OCI-M2 (cell line): ENCODE measurements at regions not wholly inside any gene's neighbourhood (a gene's known extent, or its start where the extent isn't known, plus 50 kb on each side); places are given as distances from the start of the nearest gene placed in this dataset.
"Not testable (repeated sequence)": the region's sequence is repeated elsewhere in the genome, so short reads cannot be mapped to it uniquely, and the experiment has no call there.

Source experiments
- DNase-seq: peaks from one replicate; lab custom pipeline; 2025; ENCODE audit not compliant: unreplicated experiment; lab: John Stamatoyannopoulos, UW

DNA sequence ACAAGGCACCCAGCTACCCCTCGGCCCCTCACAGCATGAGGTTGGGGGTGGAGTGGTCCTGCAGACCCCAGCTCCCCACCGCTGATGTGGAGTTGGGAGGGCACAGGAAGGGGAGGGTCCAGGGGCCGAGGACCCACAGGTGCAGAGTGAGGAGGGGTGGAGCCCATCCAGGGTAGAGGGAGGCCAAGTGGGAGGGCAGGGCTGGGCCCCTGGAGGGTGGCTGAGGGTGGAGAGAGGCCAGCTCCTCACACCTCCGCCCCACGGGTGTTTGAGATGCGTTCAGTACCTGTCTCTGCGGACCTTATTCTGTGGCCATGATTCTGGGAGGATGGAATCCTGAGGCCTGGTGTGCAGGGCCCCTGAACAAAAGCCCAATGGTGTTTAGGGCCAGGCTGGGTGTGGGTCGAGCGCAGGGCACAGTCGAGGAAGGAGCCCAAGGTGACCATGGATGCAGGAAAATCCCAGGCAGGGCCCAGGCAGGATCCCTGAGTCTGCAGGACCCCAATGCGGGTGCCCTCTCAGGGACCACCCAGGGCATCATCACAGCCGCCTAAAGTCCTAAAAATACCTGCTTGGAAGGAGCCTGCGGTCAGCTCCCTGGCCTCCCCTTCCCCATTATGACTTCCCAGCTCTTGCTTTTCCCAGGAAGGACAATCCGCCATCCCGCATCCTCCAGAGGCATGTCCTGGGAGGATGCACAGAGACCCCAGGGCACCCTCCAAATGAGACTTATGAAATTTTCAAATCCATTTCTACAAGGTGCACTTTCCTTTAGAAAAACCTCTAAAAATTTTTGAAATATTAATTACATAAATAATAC, 377.1 kb upstream of the SFSWAP start:
- no peak for DNase-seq

DNA sequence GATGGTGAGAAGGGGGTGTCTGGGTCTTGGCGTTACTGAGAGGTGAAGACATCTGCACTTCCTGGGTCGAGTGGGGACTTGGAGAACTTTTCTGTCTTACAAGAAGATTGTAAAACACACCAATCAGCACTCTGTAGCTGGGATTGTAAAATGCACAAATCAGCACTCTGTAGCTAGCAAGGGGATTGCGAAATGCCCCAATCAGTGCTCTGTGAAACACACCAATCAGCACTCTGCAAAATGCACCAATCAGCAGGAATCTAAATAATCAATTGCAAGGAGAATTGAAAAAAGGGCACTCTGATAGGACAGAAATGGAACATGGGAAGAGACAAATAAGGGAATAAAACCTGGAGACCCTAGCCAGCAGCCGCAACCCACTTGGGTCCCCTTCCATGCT, 376.1 kb upstream of the SFSWAP start:
- DNase-seq = no peak

- DNase-seq = no peak
These were observed 375.4 kb upstream of the SFSWAP start for GRCh38 chr12:131335456-131335855.

- not testable (repeated sequence) for DNase-seq
These were observed 373.0 kb upstream of the SFSWAP start for GRCh38 chr12:131337861-131338260.

- no peak for DNase-seq
These were observed 370.2 kb upstream of the SFSWAP start for GRCh38 chr12:131340616-131341210.

DNA sequence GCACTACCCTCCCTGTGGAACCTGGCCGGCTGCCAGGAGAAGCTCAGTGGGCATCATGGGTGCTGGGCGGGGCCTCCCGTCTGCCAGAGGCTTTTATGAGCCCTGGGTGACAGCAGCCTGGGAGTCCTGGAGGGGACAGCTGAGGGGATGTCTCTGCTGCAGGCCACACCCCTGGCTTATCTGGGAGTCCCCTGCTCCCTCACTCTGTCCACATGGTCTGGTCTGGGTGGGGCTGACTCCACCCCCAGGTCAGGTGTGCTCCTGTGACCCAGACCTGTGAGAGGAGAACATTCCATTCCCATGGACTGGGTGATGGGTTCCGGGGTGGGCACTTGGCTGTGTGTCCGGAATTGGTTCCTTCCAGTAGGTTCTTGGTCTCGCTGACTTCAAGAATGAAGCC, 369.3 kb upstream of the SFSWAP start:
- not testable (repeated sequence) for DNase-seq

GRCh38 chr12:131343436-131343835, 367.5 kb upstream of the SFSWAP start:
- DNase-seq = not testable (repeated sequence)

GRCh38 chr12:131344715-131345520, 366.0 kb upstream of the SFSWAP start:
- not testable (repeated sequence) for DNase-seq

GRCh38 chr12:131345521-131346436, 365.1 kb upstream of the SFSWAP start:
- DNase-seq = no peak

DNA sequence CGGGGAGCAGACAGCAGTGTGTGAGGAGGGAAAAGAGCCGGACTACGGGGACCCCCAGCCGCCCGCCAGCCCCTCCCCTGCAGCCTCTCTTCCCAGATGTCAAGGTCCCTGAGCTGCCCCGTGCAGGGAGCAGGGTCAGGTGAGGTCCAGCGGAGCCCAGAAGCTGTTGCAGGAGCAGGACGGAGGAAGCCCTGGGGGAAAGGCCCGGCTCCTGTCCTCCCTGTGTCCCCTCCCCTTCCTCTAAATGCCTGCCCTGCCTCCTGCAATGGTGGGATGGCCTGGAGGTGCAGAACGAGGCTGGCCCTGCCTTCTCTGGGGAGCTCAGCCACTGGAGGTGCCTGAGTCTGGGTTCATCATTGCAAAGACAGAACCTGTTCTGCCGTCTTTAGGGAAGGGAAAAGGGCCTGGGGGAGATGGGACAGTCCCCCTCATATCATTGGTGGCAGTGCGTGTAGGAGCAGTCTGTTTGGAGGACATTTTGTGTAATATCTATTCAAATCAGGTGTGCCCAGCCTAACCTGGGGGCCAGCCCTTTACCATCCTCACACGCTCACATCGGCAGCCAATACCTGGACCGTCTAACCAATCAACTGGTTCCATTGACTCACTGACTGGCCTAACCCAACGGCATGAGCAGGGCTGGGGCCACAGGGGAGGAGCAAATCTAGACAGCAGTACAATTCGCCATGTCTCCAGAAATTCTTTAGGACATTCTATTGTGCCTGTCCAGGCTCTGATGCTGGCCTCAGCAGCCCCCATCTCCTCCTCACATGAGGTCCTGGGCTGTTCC, 364.1 kb upstream of the SFSWAP start:
- DNase-seq = no peak

- no peak for DNase-seq
These were observed 363.6 kb upstream of the SFSWAP start for GRCh38 chr12:131347345-131347714.

- no peak for DNase-seq
These were observed 363.2 kb upstream of the SFSWAP start for GRCh38 chr12:131347732-131348131.

GRCh38 chr12:131348231-131348630, 362.7 kb upstream of the SFSWAP start:
- no peak for DNase-seq

GRCh38 chr12:131348646-131349045, 362.2 kb upstream of the SFSWAP start:
- no peak for DNase-seq

- no peak for DNase-seq
These were observed 361.3 kb upstream of the SFSWAP start for GRCh38 chr12:131349397-131350127.

DNA sequence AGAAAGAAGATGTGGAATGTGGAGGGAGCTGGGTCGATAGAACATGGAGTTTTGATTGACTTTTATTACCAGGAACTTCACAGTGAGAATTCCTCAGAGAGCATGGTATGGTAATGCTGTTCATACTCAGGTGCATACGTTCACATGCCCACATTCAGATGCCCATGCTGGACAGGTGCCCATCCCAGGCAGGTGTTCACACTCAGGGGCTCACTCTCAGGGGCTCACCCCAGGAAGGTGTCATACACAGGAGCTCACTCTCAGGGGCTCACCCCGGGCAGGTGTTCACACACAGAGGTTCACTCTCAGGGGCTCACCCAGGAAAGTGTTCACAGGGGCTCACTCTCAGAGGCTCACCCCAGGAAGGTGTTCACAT, 360.0 kb upstream of the SFSWAP start:
- no peak for DNase-seq

DNA sequence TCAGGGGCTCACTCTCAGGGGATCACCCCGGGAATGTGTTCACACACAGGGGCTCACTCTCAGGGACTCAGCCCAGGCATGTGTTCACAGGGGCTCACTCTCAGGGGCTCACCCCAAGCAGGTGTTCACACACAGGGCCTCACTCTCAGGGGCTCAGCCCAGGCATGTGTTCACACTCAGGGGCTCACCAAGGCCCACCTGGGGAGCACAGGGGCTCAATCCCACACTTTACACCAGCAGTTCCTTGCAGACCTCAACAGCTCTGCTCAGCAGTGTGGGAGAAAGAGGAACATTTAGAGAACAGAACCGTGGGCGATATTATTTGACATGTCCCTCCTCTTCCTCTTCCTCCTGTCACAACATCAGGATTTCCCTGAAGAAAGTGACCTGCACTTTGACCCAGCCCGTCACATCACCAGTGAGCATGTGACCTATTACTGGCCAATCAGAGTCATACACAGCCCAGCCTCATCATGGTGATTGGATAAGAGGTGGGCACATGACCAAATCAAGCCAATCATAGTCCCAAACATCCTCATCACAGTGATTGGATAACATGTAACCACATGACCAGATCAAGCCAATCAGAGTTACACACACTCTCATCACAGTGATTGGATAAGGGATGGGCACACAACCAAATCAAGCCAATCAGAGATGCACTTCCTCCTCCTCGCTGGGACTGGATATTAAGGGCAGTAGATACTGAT, 359.4 kb upstream of the SFSWAP start:
- no peak for DNase-seq

DNA sequence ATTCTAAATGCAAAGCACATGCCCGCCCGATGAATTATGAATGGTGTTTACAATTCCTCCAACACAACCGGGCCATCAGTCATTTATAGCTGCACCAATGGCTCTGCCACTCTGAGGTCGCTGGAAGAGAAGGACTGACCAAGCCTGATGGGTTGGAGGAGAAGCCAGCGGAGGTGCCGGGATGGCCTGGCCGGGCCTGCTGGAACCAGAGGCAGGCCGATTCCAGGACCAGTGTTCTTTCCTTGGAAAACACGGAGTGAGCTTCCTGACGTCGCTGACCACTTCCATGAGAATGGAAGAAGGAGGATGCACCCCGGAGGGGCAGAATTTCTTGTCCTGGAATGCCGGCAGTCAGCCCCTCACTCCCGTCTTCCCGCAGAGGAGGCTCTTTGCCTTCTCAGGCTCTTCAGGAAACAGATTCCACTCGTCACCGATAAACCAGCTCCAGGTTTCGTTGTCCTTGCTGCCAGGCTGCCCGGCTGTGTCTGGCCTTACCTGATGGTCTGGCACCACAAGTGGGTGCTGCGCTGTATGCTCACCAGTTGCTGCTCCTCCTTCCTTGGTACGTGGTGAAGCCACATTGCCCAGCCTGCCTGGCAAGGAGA, 358.5 kb upstream of the SFSWAP start:
- no peak for DNase-seq
